ENCODE measurements at regions not wholly inside any gene's neighbourhood (a gene's known extent, or its start where the extent isn't known, plus 50 kb on each side); places are given as distances from the start of the nearest gene placed in this dataset.
"Not testable (repeated sequence)": the region's sequence is repeated elsewhere in the genome, so short reads cannot be mapped to it uniquely, and the experiment has no call there.

DNA sequence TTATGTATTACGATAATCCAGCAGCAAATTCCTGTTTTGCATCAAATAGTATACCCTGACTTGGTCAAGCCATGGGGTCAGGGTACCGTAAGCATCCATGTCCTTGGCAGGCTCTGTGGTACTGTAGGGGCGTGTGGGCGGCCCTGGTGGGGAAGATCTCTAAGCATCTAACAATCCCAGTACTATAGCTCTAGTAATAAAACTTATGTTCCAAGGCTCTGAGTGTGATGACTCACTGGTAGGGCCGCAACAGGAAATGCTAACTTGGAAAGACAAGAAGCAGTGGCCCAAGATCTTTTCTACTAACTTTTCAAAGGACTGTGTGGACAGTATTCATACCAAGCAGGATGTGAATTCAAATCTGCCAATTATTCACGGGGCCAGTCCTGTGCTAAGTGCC, 63.8 kb downstream of the CLEC18A start:
- H3K9me3 Mint-ChIP-seq; CTCF ChIA-PET; intact Hi-C loops (cut with micrococcal nuclease); H3K4me1 Mint-ChIP-seq; H3K27ac Mint-ChIP-seq; ATAC-seq (ENCODE audit: low read depth); H3K4me3 Mint-ChIP-seq; H3K27me3 Mint-ChIP-seq; DNase-seq; POLR2A ChIA-PET: not testable (repeated sequence)
- peaks cover 63% of the 10 kb centered on the region for H3K36me3 Mint-ChIP-seq (ENCODE audit: low read depth)

DNA sequence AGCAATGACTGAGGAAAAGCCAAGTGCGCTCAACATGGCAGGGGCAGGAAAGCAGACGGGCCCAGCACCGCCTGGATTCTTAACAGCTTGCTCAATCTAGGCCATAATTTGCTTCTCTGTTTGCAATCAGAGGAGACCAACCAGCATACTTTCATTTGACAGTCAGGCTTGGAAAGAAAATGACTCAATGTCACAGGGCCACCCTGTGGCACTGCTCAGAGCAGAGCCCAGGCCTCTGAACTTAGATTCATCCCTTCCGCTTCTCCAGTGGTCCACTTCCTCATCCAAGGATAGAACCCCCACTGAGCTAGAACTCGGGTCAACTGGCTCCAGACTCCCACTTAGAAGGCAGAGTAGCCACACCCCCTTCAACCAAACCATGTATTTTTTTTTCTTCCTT, 65.6 kb downstream of the CLEC18A start:
- CTCF ChIA-PET, result not testable (repeated sequence)

DNA sequence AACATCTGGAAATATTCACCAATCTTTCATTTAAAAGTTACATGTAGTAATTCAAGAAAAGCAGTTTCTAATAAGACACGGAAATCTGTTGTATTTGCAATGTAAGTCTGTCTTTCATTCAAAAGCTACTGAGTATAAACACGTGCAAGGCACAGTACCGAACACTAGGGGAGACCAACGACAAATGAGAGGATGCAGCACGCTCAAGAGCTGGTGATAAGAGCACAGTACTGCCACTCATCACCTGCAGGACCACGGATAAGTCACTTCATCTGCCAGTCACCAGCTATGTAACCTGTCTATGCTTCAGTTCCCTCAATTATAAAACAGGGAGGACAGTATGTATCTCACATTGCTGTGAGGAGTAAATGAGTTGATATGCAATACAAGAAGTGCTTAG, 67.1 kb downstream of the CLEC18A start:
- no peak for DNase-seq
- TF ChIP-seq, protein P1, sequence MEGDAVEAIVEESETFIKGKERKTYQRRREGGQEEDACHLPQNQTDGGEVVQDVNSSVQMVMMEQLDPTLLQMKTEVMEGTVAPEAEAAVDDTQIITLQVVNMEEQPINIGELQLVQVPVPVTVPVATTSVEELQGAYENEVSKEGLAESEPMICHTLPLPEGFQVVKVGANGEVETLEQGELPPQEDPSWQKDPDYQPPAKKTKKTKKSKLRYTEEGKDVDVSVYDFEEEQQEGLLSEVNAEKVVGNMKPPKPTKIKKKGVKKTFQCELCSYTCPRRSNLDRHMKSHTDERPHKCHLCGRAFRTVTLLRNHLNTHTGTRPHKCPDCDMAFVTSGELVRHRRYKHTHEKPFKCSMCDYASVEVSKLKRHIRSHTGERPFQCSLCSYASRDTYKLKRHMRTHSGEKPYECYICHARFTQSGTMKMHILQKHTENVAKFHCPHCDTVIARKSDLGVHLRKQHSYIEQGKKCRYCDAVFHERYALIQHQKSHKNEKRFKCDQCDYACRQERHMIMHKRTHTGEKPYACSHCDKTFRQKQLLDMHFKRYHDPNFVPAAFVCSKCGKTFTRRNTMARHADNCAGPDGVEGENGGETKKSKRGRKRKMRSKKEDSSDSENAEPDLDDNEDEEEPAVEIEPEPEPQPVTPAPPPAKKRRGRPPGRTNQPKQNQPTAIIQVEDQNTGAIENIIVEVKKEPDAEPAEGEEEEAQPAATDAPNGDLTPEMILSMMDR (IDR thresholded peaks at IDR 0.05), result no peak
- H3K36me3 Mint-ChIP-seq (ENCODE audit: low read depth), result peaks cover 57% of the 10 kb centered on the region

More for the DNA sequence above, 65.6 kb downstream of the CLEC18A start:
- ATAC-seq (ENCODE audit: low read depth); POLR2A ChIA-PET; H3K4me1 Mint-ChIP-seq; H3K27ac Mint-ChIP-seq; intact Hi-C loops (cut with micrococcal nuclease); H3K27me3 Mint-ChIP-seq; H3K4me3 Mint-ChIP-seq; DNase-seq; H3K9me3 Mint-ChIP-seq: not testable (repeated sequence)
- peaks cover 65% of the 10 kb centered on the region for H3K36me3 Mint-ChIP-seq (ENCODE audit: low read depth)

DNA sequence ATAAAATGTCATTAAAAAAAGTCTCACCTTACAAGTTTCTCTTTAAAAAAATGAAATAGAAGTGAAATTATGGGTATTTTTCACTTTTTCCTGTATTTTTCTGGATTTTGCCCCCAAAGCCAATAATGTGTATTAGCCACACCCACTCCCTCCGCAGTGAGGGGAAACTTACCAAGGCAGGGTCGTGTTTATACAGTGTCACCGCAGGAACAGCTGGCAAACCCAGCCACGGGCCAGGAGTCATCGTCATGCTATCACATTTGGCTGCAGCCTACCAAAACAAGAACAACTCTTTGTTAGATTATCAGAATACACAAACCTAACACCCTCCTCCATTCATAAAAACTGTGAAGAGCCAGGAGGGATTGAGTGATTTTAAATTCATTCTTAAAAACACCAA, 72.1 kb downstream of the CLEC18A start:
- H3K27me3 Mint-ChIP-seq; H3K4me1 Mint-ChIP-seq; intact Hi-C loops (cut with micrococcal nuclease); DNase-seq; H3K27ac Mint-ChIP-seq; H3K4me3 Mint-ChIP-seq; CTCF ChIA-PET; POLR2A ChIA-PET; ATAC-seq (ENCODE audit: low read depth); H3K9me3 Mint-ChIP-seq: not testable (repeated sequence)
- H3K36me3 Mint-ChIP-seq (ENCODE audit: low read depth), result peaks cover 38% of the 10 kb centered on the region

More for the DNA sequence above, 67.1 kb downstream of the CLEC18A start:
- Mint-ChIP-seq H3K4me1 (no peaks in the 10 kb centered on the region), H3K4me3 (no peak overlapping the region), H3K9me3 (no peaks in the 10 kb centered on the region), H3K27ac (no peak overlapping the region), H3K27me3 (no peaks in the 10 kb centered on the region)
- ATAC-seq (ENCODE audit: low read depth), result peak; percentile 93
- POLR2A ChIA-PET, result no interaction called here
- intact Hi-C loops (cut with micrococcal nuclease), result no loop called here
- CTCF ChIA-PET, result no interaction called here

DNA sequence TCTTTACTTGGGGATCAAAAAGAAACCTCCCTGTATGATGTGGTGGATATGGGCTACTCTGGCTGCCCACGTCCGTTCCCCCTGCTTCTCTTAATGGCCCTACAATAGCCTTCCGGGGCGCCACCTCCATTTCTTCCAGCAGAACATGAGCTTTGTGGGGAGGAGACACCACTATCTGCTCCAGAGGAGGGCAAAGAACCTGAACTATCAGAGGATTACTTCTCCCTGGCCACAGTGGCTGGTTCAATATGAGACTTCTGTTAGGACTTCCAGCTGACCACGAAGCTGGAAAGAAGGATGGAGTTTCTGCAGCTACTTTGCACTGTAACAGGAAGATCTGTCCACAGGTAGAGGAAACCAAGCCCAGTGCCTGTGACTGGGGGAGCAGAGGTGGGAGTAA, 72.8 kb downstream of the CLEC18A start:
- H3K27ac Mint-ChIP-seq; intact Hi-C loops (cut with micrococcal nuclease); H3K4me1 Mint-ChIP-seq; H3K27me3 Mint-ChIP-seq; H3K4me3 Mint-ChIP-seq; POLR2A ChIA-PET; ATAC-seq (ENCODE audit: low read depth); H3K9me3 Mint-ChIP-seq; DNase-seq: not testable (repeated sequence)
- H3K36me3 Mint-ChIP-seq (ENCODE audit: low read depth), result peaks cover 41% of the 10 kb centered on the region
- CTCF ChIA-PET, result interaction anchor here (0.6 kb wide), 1 partner anchor 33 kb away, joined by 3 read pairs; no protein-coding TSS in a partner anchor

DNA sequence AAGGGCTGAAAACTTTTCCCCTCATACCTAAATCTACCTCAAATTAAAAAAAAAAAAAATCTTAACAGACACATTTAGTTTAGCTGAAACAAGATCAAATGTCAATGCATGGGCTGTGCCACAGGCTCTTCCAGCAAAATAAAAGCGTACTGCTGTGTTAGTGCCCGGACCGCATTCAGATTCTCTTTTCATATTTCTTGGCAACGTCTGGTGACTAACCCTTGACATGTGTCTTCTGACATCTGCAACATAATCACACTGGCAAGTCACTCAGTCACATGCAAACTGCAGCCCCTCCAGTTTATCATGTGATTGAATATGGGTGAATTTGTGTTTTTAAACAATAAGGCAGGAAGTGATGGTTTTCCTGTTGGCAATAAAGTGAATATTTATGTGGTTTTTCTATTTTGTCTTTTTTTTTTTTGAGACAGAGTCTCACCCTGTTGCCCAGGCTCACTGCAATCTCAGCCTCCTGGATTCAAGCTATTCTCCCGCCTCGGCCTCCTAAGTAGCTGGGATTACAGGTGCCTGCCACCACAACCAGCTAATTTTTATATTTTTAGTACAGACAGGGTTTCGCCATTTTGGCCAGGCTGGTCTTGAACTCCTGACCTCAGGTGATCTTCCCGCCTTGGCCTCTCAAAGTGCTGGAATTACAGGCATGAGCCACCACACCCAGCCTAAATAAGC, 75.2 kb downstream of the CLEC18A start:
- H3K36me3 Mint-ChIP-seq (ENCODE audit: low read depth), result peaks cover 49% of the 10 kb centered on the region
- H3K9me3 Mint-ChIP-seq; CTCF ChIA-PET; H3K4me1 Mint-ChIP-seq; H3K4me3 Mint-ChIP-seq; H3K27ac Mint-ChIP-seq; intact Hi-C loops (cut with micrococcal nuclease); H3K27me3 Mint-ChIP-seq; POLR2A ChIA-PET; DNase-seq: not testable (repeated sequence)
- peak; percentile 54 for ATAC-seq (ENCODE audit: low read depth)

DNA sequence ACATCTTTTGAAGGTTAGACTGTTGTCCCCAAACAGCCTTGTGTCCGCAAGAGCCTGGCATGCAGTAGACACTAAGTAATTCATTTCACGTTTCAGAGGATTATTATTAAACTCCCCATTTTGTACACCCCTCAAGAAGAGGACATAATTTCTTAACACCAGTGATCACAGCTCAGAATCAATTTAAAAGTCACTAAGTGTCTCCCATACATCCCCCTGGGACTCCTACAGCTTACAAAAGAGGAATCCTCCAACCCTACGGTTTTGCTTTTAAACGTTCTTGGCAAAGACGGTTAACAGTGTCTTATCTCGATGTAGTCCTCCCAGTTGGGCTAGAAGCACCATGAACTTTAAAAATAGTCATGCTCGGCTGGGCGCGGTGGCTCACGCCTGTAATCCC, 81.2 kb upstream of the PDPR start:
- H3K4me3 Mint-ChIP-seq; H3K9me3 Mint-ChIP-seq; H3K27ac Mint-ChIP-seq; H3K27me3 Mint-ChIP-seq; intact Hi-C loops (cut with micrococcal nuclease); DNase-seq; H3K4me1 Mint-ChIP-seq; POLR2A ChIA-PET; CTCF ChIA-PET: not testable (repeated sequence)
- H3K36me3 Mint-ChIP-seq (ENCODE audit: low read depth), result peaks cover 57% of the 10 kb centered on the region
- peak; percentile 62 for ATAC-seq (ENCODE audit: low read depth)

DNA sequence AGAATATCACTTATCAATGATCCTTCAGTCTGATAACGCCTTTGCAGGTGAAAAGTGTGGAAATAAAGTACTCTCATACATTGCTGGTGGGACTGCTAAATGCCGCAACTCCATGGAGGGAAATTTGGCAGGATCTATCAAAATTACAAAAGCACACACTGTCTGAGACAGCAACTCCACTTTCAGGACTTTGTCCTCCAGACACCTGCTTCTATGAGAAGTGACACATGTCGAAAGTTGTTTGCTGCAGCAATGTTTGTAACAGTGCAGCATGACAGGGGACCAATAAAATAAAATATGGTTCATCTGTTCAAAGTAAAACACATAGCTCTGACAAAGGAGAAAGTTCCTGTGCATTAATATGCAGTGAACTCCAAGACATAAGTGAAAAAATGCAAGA, 76.2 kb upstream of the PDPR start:
- H3K36me3 Mint-ChIP-seq (ENCODE audit: low read depth), result peaks cover 47% of the 10 kb centered on the region
- H3K9me3 Mint-ChIP-seq; ATAC-seq (ENCODE audit: low read depth); intact Hi-C loops (cut with micrococcal nuclease); CTCF ChIA-PET; H3K27me3 Mint-ChIP-seq; H3K4me3 Mint-ChIP-seq; H3K4me1 Mint-ChIP-seq; H3K27ac Mint-ChIP-seq; DNase-seq; POLR2A ChIA-PET: not testable (repeated sequence)

DNA sequence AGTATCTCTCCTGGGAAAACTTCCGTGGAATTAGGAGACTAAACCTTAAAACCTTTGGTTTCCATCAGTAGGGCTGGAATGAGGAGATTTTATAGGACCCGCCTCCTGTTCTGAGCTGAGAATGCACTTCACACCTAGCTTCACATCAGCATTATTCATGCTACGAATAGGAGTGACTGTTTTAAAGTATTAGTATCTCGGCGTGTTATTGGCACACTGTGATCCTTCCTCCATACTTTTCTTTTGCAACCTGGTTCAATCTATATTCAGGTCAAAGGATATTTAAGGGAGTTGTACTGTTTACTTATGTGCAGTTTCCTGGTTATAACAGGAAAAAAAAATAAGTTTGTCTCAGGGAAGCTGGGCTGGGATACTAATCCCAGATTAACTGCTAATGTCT, 73.6 kb upstream of the PDPR start:
- H3K27ac Mint-ChIP-seq; CTCF ChIA-PET; intact Hi-C loops (cut with micrococcal nuclease); POLR2A ChIA-PET; H3K4me3 Mint-ChIP-seq; H3K9me3 Mint-ChIP-seq; H3K27me3 Mint-ChIP-seq; H3K4me1 Mint-ChIP-seq; ATAC-seq (ENCODE audit: low read depth); DNase-seq: not testable (repeated sequence)
- H3K36me3 Mint-ChIP-seq (ENCODE audit: low read depth), result peaks cover 36% of the 10 kb centered on the region

DNA sequence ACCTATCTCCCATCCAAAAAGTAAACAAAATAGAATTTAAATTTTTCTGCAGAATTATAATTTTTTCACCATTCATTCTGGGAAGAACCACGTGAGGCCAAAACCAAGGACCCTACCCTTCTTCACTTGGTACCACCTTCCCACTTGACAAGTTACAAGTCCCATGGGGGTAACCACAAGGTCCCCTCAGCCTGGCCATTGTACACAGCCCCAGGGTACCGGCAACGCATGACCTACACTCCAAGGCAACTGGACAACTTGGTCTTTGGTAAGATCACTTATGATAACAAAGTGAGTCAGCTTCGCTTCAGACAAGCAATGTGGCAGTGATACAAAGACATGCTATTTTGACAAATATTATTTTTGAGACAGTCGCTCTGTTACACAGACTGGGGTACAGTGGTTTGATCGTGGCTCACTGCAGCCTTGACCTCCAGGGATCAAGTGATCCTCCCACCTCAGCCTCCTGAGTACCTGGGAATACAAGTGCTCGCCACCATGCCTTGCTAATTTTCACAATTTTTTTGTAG, 70.5 kb upstream of the PDPR start:
- H3K4me1 Mint-ChIP-seq; DNase-seq; ATAC-seq (ENCODE audit: low read depth); H3K4me3 Mint-ChIP-seq; CTCF ChIA-PET; H3K27ac Mint-ChIP-seq; intact Hi-C loops (cut with micrococcal nuclease); H3K27me3 Mint-ChIP-seq; H3K9me3 Mint-ChIP-seq; POLR2A ChIA-PET: not testable (repeated sequence)
- H3K36me3 Mint-ChIP-seq (ENCODE audit: low read depth), result peaks cover 27% of the 10 kb centered on the region

DNA sequence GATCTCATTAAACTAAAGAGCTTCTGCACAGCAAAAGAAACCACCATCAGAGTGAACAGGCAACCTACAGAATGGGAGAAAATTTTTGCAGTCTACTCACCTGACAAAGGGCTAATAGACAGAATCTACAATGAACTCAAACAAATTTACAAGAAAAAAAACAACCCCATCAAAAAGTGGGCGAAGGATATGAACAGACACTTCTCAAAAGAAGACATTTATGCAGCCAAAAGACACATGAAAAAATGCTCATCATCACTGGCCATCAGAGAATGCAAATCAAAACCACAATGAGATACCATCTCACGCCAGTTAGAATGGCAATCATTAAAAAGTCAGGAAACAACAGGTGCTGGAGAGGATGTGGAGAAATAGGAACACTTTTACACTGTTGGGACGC, 67.6 kb upstream of the PDPR start:
- ATAC-seq (ENCODE audit: low read depth); CTCF ChIA-PET: not testable (repeated sequence)

DNA sequence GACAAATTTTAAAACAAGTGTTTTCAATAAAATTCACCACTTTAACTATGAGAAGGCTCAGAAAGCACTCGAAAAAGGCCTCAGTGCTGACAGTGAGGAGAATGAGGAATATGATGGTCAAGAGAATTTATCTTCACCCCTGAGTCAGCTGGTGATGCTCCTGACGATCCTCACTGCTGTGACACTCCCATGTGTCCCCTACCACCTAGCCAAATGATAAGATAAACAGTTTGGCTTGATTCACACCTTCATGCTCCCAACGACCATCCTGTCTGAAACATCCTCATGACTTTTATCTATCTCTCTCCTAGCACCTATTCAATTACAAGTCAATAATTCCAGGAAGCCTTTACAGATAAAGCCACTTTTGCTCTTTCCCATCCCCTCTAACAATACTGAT, 66.0 kb upstream of the PDPR start:
- H3K27ac Mint-ChIP-seq; DNase-seq; ATAC-seq (ENCODE audit: low read depth); H3K4me3 Mint-ChIP-seq; CTCF ChIA-PET; H3K9me3 Mint-ChIP-seq; POLR2A ChIA-PET; intact Hi-C loops (cut with micrococcal nuclease); H3K36me3 Mint-ChIP-seq (ENCODE audit: low read depth); H3K27me3 Mint-ChIP-seq; H3K4me1 Mint-ChIP-seq: not testable (repeated sequence)

More for the DNA sequence above, 67.6 kb upstream of the PDPR start:
- H3K27me3 Mint-ChIP-seq; POLR2A ChIA-PET; DNase-seq; H3K9me3 Mint-ChIP-seq; H3K4me1 Mint-ChIP-seq; intact Hi-C loops (cut with micrococcal nuclease); H3K4me3 Mint-ChIP-seq; H3K27ac Mint-ChIP-seq: not testable (repeated sequence)
- peaks cover 13% of the 10 kb centered on the region for H3K36me3 Mint-ChIP-seq (ENCODE audit: low read depth)
